SHP77 (cell line): ENCODE measurements at regions not wholly inside any gene's neighbourhood (a gene's known extent, or its start where the extent isn't known, plus 50 kb on each side); places are given as distances from the start of the nearest gene placed in this dataset.
"Not testable (repeated sequence)": the region's sequence is repeated elsewhere in the genome, so short reads cannot be mapped to it uniquely, and the experiment has no call there.

Experiments
- DNase-seq, 2 experiments: peaks; one replicate each; lab custom pipeline; 2025; lab: John Stamatoyannopoulos, UW

GRCh38 chr10:55747244-55747643, 613.8 kb downstream of the ZWINT start:
- no peak for DNase-seq

GRCh38 chr10:55746002-55746401, 615.1 kb downstream of the ZWINT start:
- peak; percentile 16 to 30 for DNase-seq

DNA sequence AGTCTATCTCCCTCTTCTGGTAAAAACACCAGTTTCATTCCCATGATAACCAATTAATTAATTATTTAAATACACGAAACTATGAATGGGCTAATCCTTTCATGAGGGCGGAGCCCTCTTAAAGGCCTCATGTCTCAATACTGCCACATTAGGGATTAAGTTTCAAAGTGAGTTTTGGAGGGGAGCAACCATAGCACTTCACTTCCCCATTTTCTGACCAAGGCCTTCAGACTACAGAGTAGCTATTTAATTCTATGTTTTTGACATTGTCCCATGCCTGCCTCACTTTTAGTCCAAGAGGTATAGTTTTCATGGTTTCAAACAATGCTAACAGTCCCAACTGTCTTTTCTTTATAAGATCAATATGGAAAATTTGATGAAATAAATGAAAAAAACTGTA, 618.6 kb downstream of the ZWINT start:
- DNase-seq = no peak

GRCh38 chr10:55740767-55741166, 620.3 kb downstream of the ZWINT start:
- DNase-seq = not testable (repeated sequence)

- no peak for DNase-seq
These were observed 620.9 kb downstream of the ZWINT start for GRCh38 chr10:55740110-55740509.

GRCh38 chr10:55734112-55734511, 626.9 kb downstream of the ZWINT start:
- no peak for DNase-seq

- no peak for DNase-seq
These were observed 656.1 kb downstream of the ZWINT start for GRCh38 chr10:55704950-55705349.

GRCh38 chr10:55668326-55668922, 692.6 kb downstream of the ZWINT start:
- peak in 1 of 2 experiments; percentile 2 for DNase-seq

- DNase-seq = no peak
These were observed 707.5 kb downstream of the ZWINT start for GRCh38 chr10:55653531-55653930.

GRCh38 chr10:55641601-55642000, 719.5 kb downstream of the ZWINT start:
- DNase-seq = no peak

GRCh38 chr10:55631071-55631654, 729.9 kb downstream of the ZWINT start:
- DNase-seq = peak; percentile 53 to 64

DNA sequence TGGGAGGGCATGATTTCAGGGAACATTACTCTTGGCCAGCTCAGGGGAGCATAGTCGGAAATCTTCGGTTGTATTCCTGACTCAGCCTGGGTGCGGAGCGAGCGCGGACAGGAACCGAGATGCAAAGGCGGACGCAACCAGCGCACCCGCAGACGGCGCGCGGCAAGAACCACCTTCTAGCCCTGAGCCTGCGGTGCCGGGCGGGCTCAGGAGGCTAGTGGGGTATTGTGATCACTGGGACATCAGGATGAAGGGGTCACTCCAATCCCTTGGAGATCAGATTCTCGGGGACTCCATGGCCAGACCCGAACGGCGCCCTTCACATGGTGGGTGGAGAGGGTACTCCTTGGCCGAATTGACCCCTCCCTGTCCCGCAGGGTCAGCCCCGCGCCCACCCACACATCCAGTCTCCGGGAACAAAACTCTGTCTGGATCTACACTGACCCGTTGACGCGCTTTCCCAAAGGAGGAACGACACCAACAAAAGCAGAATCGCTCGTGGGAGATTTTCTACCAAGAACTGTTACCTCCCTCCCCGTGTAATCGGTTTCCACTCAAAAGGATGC, 730.5 kb downstream of the ZWINT start:
- peak in 1 of 2 experiments; percentile 4 for DNase-seq

GRCh38 chr10:55629793-55630490, 731.1 kb downstream of the ZWINT start:
- DNase-seq = peak; percentile 15 to 61

GRCh38 chr10:55628260-55628701, 732.8 kb downstream of the ZWINT start:
- no peak for DNase-seq

DNA sequence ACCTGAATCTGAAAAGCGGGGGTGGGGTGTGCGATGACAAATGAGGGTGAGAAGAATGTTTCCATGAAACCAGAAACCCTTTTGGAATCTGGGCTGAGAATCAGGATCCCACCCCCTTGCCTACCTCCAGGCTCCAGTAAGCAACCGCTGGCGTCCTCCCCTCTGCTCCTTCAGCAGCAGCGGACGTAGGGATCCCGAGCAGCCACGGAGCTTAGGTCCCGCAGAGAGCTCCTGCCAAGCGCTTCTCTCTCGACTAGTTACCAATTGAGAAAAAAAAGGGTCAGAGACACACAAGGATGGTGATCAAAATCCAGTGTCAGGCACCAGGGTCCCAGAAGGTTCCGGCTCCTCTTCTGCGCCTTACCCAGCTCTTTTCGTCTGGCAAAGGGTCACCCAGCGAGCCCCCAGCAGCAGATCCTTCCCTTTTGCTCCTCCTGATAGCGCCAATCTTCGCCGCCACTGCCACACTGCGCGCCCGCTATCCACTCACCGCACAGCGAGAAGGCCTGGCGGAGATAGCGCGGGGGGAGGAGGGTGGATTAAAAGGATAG, 733.5 kb downstream of the ZWINT start:
- no peak for DNase-seq

DNA sequence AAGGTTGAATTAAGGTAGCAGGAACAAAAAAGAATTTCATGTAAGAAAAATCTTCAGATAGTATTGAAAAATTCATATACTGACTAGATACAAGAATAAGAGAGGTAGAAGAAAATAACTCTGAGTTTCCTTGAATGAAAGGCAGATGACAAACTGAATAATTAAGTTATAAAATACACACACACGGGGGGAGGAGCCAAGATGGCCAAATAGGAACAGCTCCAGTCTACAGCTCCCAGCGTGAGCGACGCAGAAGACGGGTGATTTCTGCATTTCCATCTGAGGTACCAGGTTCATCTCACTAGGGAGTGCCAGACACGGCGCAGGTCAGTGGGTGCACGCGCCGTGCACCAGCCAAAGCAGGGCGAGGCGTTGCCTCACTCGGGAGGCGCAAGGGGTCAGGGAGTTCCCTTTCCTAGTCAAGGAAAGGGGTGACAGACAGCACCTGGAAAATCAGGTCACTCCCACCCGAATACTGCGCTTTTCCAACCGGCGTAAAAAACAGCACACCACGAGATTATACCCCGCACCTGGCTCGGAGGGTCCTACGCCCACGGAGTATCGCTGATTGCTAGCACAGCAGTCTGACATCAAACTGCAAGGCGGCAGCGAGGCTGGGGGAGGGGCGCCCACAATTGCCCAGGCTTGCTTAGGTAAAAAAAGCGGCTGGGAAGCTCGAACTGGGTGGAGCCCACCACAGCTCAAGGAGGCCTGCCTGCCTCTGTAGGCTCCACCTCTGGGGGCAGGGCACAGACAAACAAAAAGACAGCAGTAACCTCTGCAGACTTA, 759.2 kb downstream of the ZWINT start:
- peak in 1 of 2 experiments; percentile 7 for DNase-seq

- no peak for DNase-seq
These were observed 750.6 kb upstream of the PCDH15 start for GRCh38 chr10:55551603-55552002.

GRCh38 chr10:55550236-55550635, 749.2 kb upstream of the PCDH15 start:
- DNase-seq = no peak

DNA sequence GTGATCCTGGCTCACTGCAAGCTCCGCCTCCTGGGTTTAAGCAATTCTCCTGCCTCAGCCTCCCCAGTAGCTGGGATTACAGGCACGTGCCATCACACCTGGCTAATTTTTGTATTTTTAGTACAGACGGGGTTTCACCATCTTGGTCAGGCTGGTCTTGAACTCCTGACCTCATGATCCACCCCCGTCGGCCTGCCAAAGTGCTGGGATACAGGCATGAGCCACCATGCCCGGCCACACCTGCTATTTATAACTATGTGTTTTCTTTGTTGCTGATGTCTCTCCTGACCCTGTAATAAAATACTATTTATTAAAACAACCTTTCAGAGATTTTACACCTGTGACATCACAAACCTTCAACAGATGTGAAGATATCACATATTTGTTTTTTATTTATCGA, 736.5 kb upstream of the PCDH15 start:
- DNase-seq = not testable (repeated sequence)

- no peak for DNase-seq
These were observed 718.2 kb upstream of the PCDH15 start for GRCh38 chr10:55519264-55519663.

DNA sequence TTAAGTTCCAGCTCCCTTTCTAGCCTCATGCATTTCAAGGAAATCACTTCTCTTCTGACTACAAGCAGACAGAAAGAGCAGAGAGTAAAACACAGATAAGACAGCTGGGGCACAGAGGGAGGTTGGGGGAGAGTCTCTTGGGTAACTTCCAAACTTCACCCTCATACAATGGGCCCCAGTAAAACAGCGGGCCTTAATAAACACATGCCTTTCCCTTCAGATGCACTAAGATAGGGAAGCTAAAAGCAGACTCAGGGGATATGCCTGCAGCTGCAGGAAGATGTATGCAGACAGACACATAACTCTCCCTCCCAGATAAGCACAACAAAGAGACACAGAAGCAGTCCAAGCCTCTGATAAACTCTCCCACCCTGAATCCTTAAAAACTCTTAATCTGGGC, 717.4 kb upstream of the PCDH15 start:
- not testable (repeated sequence) for DNase-seq

GRCh38 chr10:55509168-55509567, 708.1 kb upstream of the PCDH15 start:
- DNase-seq = no peak
